ENCODE measurements at regions not wholly inside any gene's neighbourhood (a gene's known extent, or its start where the extent isn't known, plus 50 kb on each side); places are given as distances from the start of the nearest gene placed in this dataset.

DNA sequence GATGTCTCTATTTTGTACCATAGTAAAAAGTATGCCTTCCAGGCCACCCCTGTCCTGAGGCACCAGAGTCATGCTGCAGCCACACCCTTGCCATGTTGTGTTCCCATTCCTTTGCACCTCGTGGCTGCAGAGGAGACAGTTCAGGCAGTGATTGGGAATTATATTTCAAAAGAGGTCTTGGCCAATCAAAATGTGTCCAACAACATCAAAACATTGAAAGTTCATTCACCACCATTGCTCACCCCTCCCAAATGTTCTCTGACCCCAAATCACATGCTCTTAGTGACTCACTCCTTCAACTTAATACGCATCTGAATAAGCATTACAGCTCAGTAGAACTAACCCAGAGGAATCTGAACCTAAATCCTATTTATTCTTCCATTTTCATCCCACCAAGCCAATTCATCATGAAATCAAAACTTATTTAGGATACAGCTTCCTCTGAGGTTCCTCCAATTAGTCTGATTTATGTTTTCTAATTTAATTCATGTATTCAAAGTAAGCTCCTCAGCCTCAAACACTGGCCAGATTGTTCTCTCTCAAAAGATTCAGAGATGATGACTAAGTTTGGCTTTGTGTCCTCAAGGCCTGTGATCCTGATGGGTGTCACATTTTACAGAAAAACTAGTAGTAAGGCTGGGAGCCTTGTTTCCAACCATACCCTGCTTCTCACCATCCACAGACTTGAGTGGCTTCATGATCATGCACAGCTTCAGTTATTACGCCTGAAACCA is 323.2 kb upstream of the INTU start (continued):
- TF ChIP-seq, protein P1, sequence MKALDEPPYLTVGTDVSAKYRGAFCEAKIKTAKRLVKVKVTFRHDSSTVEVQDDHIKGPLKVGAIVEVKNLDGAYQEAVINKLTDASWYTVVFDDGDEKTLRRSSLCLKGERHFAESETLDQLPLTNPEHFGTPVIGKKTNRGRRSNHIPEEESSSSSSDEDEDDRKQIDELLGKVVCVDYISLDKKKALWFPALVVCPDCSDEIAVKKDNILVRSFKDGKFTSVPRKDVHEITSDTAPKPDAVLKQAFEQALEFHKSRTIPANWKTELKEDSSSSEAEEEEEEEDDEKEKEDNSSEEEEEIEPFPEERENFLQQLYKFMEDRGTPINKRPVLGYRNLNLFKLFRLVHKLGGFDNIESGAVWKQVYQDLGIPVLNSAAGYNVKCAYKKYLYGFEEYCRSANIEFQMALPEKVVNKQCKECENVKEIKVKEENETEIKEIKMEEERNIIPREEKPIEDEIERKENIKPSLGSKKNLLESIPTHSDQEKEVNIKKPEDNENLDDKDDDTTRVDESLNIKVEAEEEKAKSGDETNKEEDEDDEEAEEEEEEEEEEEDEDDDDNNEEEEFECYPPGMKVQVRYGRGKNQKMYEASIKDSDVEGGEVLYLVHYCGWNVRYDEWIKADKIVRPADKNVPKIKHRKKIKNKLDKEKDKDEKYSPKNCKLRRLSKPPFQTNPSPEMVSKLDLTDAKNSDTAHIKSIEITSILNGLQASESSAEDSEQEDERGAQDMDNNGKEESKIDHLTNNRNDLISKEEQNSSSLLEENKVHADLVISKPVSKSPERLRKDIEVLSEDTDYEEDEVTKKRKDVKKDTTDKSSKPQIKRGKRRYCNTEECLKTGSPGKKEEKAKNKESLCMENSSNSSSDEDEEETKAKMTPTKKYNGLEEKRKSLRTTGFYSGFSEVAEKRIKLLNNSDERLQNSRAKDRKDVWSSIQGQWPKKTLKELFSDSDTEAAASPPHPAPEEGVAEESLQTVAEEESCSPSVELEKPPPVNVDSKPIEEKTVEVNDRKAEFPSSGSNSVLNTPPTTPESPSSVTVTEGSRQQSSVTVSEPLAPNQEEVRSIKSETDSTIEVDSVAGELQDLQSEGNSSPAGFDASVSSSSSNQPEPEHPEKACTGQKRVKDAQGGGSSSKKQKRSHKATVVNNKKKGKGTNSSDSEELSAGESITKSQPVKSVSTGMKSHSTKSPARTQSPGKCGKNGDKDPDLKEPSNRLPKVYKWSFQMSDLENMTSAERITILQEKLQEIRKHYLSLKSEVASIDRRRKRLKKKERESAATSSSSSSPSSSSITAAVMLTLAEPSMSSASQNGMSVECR (CRISPR knock-in tag; IDR thresholded peaks at IDR 0.05; ENCODE audit: borderline replicate concordance): no peak
- TF ChIP-seq, protein P2, sequence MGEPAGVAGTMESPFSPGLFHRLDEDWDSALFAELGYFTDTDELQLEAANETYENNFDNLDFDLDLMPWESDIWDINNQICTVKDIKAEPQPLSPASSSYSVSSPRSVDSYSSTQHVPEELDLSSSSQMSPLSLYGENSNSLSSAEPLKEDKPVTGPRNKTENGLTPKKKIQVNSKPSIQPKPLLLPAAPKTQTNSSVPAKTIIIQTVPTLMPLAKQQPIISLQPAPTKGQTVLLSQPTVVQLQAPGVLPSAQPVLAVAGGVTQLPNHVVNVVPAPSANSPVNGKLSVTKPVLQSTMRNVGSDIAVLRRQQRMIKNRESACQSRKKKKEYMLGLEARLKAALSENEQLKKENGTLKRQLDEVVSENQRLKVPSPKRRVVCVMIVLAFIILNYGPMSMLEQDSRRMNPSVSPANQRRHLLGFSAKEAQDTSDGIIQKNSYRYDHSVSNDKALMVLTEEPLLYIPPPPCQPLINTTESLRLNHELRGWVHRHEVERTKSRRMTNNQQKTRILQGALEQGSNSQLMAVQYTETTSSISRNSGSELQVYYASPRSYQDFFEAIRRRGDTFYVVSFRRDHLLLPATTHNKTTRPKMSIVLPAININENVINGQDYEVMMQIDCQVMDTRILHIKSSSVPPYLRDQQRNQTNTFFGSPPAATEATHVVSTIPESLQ (CRISPR knock-in tag; IDR thresholded peaks at IDR 0.05): no peak
- no peak for TF ChIP-seq GTF2I (CRISPR knock-in tag; conservative IDR thresholded peaks at IDR 0.05)

DNA sequence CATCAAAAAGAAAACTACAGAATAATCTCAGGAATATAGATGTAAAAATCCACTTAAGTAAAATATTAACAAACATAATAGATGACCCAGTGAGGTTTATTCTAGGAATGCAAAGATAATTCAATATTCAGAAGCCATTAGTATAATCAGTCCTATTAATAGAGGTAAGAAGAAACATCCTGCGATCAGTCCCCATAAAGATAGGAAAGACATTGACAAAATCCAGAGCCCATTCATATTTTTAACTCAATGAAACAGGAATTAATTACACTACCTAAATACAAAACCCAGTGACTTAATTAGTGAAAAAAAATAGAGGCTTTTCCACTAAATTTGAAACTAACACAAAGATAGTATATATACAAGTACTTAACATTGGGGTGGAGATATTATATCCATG is 321.4 kb upstream of the INTU start:
- Mint-ChIP-seq H3K4me3 (no peak overlapping the region), H3K27ac (no peak overlapping the region), H3K27me3 (ENCODE audit: low read depth) (peaks cover 9% of the 10 kb centered on the region), H3K4me1 (peaks cover 11% of the 10 kb centered on the region), H3K36me3 (peaks cover 19% of the 10 kb centered on the region), H3K9me3 (peaks cover 39% of the 10 kb centered on the region)
- DNase-seq (ENCODE audit: low spot score) (no peak), ATAC-seq (no peak)
- ChIA-PET CTCF (no interaction called here), POLR2A (no interaction called here)
- TF ChIP-seq JUN (CRISPR knock-in tag; IDR thresholded peaks at IDR 0.05): no peak
- TF ChIP-seq, protein P1 (CRISPR knock-in tag; IDR thresholded peaks at IDR 0.05; ENCODE audit: borderline replicate concordance): no peak
- TF ChIP-seq, protein P3, sequence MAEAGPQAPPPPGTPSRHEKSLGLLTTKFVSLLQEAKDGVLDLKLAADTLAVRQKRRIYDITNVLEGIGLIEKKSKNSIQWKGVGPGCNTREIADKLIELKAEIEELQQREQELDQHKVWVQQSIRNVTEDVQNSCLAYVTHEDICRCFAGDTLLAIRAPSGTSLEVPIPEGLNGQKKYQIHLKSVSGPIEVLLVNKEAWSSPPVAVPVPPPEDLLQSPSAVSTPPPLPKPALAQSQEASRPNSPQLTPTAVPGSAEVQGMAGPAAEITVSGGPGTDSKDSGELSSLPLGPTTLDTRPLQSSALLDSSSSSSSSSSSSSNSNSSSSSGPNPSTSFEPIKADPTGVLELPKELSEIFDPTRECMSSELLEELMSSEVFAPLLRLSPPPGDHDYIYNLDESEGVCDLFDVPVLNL (CRISPR knock-in tag; IDR thresholded peaks at IDR 0.05; ENCODE audit: borderline replicate concordance, low read depth): no peak
- TF ChIP-seq GRHL2 (CRISPR knock-in tag; IDR thresholded peaks at IDR 0.05; ENCODE audit: insufficient replicate concordance, severe bottlenecking): no peak
- TF ChIP-seq SP1 (CRISPR knock-in tag; conservative IDR thresholded peaks at IDR 0.05): no peak
- TF ChIP-seq SOX15 (CRISPR knock-in tag; IDR thresholded peaks at IDR 0.05): no peak
- TF ChIP-seq, protein P4, sequence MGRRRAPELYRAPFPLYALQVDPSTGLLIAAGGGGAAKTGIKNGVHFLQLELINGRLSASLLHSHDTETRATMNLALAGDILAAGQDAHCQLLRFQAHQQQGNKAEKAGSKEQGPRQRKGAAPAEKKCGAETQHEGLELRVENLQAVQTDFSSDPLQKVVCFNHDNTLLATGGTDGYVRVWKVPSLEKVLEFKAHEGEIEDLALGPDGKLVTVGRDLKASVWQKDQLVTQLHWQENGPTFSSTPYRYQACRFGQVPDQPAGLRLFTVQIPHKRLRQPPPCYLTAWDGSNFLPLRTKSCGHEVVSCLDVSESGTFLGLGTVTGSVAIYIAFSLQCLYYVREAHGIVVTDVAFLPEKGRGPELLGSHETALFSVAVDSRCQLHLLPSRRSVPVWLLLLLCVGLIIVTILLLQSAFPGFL (CRISPR knock-in tag; IDR thresholded peaks at IDR 0.05; ENCODE audit: borderline replicate concordance): no peak
